Esophagus muscularis mucosa (tissue), 4 donors: ENCODE measurements at regions not wholly inside any gene's neighbourhood (a gene's known extent, or its start where the extent isn't known, plus 50 kb on each side); places are given as distances from the start of the nearest gene placed in this dataset.

ENCODE experiments used
- EP300 ChIP-seq: sonication (generic); formaldehyde crosslinking; IDR thresholded peaks from one replicate; pipeline ENCODE4 v1.6.1; 2017; ENCODE audit warnings: antibody characterized with exemption
- POLR2AphosphoS5 ChIP-seq, 2 donors: sonication (generic); formaldehyde crosslinking; IDR thresholded peaks; one replicate each; pipeline ENCODE4 v1.6.1; 2017; ENCODE audit warnings: antibody characterized with exemption in 2 of 2
- TF ChIP-seq, protein P1 (sequence below), 3 experiments: fragments of 200-600 bp in 2 of 3; fragments of 450-650 bp in 1 of 3; sonication (generic) in 2 of 3; IDR thresholded peaks; one replicate each; pipeline ENCODE4 v1.5.1; 2017 to 2019; ENCODE audit warnings: antibody characterized with exemption in 3 of 3, mild to moderate bottlenecking in 2 of 3, moderate library complexity in 1 of 3

DNA sequence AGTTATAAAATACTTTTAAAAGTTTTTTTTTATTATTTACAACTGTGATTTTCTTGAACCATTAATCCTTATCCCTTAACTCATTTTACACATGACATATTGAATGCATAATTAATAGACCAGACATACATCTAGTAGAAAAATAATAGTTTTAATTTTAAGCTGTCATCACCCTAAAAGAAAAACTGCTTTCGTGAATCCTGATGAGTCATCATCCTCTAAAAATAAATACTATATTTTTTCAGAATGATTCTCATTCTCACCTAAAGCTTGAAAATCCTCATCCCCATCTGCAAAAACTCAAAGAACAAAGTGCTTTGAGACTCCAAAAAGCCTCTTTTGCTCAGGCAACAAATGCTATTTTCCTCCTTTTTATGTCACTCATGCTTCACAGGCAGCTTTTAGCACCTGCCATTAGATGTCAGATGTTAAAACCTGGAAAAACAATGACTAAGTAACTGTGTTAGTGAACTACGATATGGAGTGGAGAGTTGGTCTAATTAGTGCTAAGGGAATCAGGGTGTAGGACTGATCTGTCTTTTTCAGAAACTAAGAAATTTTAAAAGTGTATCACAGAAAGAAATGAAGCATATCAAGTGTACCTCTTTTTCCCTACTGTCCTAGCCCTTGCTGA lies 297.6 kb downstream of the TMX3 start:
- no peak for TF ChIP-seq EP300
- TF ChIP-seq, protein P1, sequence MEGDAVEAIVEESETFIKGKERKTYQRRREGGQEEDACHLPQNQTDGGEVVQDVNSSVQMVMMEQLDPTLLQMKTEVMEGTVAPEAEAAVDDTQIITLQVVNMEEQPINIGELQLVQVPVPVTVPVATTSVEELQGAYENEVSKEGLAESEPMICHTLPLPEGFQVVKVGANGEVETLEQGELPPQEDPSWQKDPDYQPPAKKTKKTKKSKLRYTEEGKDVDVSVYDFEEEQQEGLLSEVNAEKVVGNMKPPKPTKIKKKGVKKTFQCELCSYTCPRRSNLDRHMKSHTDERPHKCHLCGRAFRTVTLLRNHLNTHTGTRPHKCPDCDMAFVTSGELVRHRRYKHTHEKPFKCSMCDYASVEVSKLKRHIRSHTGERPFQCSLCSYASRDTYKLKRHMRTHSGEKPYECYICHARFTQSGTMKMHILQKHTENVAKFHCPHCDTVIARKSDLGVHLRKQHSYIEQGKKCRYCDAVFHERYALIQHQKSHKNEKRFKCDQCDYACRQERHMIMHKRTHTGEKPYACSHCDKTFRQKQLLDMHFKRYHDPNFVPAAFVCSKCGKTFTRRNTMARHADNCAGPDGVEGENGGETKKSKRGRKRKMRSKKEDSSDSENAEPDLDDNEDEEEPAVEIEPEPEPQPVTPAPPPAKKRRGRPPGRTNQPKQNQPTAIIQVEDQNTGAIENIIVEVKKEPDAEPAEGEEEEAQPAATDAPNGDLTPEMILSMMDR (IDR thresholded peaks at IDR 0.05), result no peak
- no peak for TF ChIP-seq POLR2AphosphoS5 (IDR thresholded peaks at IDR 0.05)
